ENCODE measurements at regions not wholly inside any gene's neighbourhood (a gene's known extent, or its start where the extent isn't known, plus 50 kb on each side); places are given as distances from the start of the nearest gene placed in this dataset.
"Not testable (repeated sequence)": the region's sequence is repeated elsewhere in the genome, so short reads cannot be mapped to it uniquely, and the experiment has no call there.

GRCh38 chr3:153640689-153641665 is 479.0 kb downstream of the RAP2B start:
- no peak for DNase-seq (ENCODE audit: low read depth in 1 of 2, low spot score in 1 of 2)

- not testable (repeated sequence) for DNase-seq (ENCODE audit: low read depth in 1 of 2, low spot score in 1 of 2)
Observed at GRCh38 chr3:153642576-153642975, 478.6 kb upstream of the ARHGEF26 start.

- DNase-seq (ENCODE audit: low read depth in 1 of 2, low spot score in 1 of 2) = not testable (repeated sequence)
Observed at GRCh38 chr3:153643471-153643870, 477.7 kb upstream of the ARHGEF26 start.

GRCh38 chr3:153649286-153649839 is 471.8 kb upstream of the ARHGEF26 start:
- no peak for DNase-seq (ENCODE audit: low read depth in 1 of 2, low spot score in 1 of 2)

GRCh38 chr3:153652076-153652475 is 469.1 kb upstream of the ARHGEF26 start:
- DNase-seq (ENCODE audit: low read depth in 1 of 2, low spot score in 1 of 2) = no peak

- DNase-seq (ENCODE audit: low read depth in 1 of 2, low spot score in 1 of 2) = no peak
Observed at GRCh38 chr3:153657046-153657445, 464.1 kb upstream of the ARHGEF26 start.

DNA sequence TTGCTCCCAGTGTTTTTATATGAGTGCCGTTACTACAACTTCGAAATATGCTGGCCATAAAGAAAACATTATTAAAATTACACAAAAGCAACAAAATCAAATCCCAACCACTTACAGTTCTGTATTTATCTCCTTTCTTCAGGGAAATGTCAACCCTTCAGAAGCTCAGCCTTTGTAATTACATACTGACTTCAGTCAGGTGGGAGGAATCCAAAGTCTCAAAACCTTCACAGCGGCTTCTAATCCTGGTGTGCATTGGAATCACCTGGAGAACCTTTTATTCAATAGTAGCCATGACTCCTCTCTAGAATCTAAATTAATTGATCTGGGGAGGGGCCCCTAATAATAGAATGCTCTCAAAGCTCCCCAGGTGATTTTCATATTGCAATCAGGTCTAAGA is 463.7 kb upstream of the ARHGEF26 start:
- no peak for DNase-seq (ENCODE audit: low read depth in 1 of 2, low spot score in 1 of 2)

DNA sequence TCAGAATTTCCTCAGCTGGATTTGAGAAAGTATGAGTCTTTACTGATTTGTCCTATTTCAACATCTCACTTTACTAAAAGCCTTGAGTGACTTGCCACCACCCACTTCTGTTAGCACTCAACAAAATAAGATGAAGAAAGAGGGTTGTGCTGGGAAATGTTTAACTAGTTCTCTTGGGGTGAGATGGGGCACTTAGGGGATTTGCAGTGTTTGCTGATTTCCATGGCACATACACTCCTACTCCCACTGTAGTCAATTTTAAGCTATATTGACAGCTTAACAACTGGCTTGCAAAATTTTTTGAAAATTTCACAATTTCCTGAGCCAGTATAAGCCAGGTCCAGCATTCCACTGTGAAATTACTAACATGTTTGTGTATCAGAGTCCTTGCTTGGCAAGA is 463.1 kb upstream of the ARHGEF26 start:
- no peak for DNase-seq (ENCODE audit: low read depth in 1 of 2, low spot score in 1 of 2)

DNA sequence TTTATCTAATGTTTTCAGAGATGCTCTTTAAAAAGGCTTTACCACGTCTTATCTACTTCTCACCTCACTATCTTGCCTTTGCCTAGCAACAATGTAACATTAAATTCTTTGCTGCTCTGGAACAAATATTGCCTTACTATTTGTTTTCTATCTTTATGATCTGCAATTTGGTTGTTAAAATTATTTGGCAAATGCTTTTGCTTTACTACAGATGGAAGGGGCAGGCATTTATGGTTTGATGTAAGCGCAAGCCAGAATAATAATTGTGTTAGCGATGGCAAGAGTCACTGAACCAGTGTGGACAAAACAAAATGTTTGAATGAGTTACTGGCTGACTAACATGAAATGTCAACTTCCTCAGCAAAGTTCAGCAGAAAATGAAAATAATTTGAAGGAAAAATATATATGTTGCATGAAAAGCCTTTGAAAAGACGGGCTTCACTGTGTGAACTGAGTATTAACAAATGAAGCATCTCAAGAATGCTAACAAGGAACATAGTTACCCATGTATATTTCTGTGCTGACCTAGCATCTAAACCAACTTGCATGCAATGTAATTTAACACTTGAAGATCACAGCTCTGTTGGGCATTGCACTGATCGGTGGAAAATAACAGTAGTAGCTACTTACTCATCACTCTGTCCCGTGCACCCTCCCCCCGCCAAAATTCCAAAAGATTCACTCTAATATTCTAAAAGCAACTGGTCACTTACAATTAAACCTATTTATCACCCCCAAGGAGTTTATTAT is 454.0 kb upstream of the ARHGEF26 start:
- DNase-seq (ENCODE audit: low read depth in 1 of 2, low spot score in 1 of 2) = no peak

DNA sequence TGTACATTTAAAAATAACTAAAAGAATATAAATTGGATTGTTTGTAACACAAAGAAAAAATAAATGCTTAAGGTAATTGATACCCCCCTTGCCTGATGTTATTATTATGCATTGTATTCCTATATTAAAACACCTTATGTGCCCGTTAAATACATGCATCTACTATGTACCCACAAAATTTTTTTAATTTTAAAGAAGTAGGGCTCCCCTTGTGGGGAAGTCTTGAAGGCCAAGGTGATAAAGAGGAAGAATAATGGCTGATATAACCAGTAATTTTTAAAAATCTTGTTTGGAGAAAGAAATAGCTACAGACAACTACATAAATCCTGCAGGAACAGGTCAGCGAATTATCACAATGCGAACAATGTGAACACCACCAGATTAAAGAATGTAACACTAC is 451.7 kb upstream of the ARHGEF26 start:
- DNase-seq (ENCODE audit: low read depth in 1 of 2, low spot score in 1 of 2) = no peak

- no peak for DNase-seq (ENCODE audit: low read depth in 1 of 2, low spot score in 1 of 2)
Observed at GRCh38 chr3:153670577-153670976, 450.6 kb upstream of the ARHGEF26 start.

GRCh38 chr3:153673853-153674252 is 447.3 kb upstream of the ARHGEF26 start:
- DNase-seq (ENCODE audit: low read depth in 1 of 2, low spot score in 1 of 2) = no peak

DNA sequence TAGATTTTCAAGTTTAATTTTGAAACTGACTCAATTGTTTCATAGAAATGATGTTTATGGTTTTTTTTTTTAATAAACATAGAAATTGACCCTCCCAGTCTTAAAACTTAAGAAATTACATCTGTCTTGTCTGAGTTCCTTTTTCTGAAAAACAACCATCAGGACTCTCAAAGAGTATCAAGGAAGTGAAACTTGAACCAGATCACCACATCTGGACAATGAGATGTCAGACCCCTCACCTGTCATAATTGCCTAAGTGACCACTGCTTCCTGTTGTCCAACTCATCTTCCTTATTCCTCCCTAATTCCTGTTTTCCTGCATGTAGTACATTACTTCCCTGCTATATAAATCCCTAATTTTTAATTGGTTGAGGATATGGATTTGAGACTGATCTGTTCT is 441.5 kb upstream of the ARHGEF26 start:
- no peak for DNase-seq (ENCODE audit: low read depth in 1 of 2, low spot score in 1 of 2)

GRCh38 chr3:153680526-153680925 is 440.7 kb upstream of the ARHGEF26 start:
- DNase-seq (ENCODE audit: low read depth in 1 of 2, low spot score in 1 of 2) = no peak

DNA sequence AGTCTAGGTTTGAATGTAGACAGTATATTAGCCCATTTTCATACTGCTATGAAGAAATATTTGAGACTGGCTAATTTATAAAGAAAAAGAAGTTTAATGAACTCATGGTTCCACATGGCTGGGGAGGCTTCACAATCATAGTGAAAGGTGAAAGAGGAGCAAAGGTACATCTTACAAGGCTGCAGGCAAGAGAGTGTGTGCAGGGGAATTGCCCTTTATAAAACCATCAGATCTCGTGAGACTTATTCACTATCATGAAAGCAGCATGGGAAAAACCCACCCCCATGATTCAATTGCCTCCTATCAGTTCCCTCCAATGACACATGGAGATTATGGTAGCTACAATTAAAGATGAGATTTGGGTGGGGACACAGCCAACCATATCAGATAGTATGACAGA is 440.1 kb upstream of the ARHGEF26 start:
- DNase-seq (ENCODE audit: low read depth in 1 of 2, low spot score in 1 of 2) = no peak

GRCh38 chr3:153688301-153689120 is 432.7 kb upstream of the ARHGEF26 start:
- no peak for DNase-seq (ENCODE audit: low read depth in 1 of 2, low spot score in 1 of 2)

GRCh38 chr3:153693207-153693606 is 428.0 kb upstream of the ARHGEF26 start:
- no peak for DNase-seq (ENCODE audit: low read depth in 1 of 2, low spot score in 1 of 2)

GRCh38 chr3:153702106-153702505 is 419.1 kb upstream of the ARHGEF26 start:
- no peak for DNase-seq (ENCODE audit: low read depth in 1 of 2, low spot score in 1 of 2)

- DNase-seq (ENCODE audit: low read depth in 1 of 2, low spot score in 1 of 2) = no peak
Observed at GRCh38 chr3:153704115-153704514, 417.1 kb upstream of the ARHGEF26 start.

DNA sequence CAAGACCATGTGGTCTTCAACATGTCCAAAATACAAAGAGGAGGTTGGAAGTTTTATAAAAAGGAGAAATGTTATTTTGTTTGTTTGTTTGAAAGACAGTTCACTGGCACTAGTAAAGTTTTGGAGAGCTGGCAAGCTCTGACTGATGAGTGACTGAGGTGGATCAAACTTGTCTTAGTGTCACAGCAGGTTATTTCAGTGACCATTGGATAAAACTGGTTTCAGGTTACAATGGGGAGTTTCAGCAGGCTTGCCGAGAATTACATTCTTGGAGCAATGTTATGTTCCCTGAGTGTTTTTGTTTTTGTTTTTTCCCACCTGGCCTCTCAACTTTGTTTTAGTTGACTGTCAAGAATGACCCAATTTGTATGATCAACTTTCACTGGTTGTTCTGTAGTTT is 414.5 kb upstream of the ARHGEF26 start:
- no peak for DNase-seq (ENCODE audit: low read depth in 1 of 2, low spot score in 1 of 2)

- no peak for DNase-seq (ENCODE audit: low read depth in 1 of 2, low spot score in 1 of 2)
Observed at GRCh38 chr3:153714016-153714415, 407.2 kb upstream of the ARHGEF26 start.

Measured in stimulated activated CD4-positive, alpha-beta T cell treated with anti-CD3 and anti-CD28 coated beads, Interleukin-15, amount 100 ng/mL, for 1 hour (primary cell).